Endothelial cell of umbilical vein (primary cell): ENCODE measurements at regions not wholly inside any gene's neighbourhood (a gene's known extent, or its start where the extent isn't known, plus 50 kb on each side); places are given as distances from the start of the nearest gene placed in this dataset.

Source experiments
- BruUV-seq: library from RNA; stranded (reverse); fragments of 400-500 nt; replicated peaks from 2 replicates; lab custom pipeline; 2021; lab: Mats Ljungman, UMichigan
- CTCF ChIA-PET: fragments of 300-600, 350-600 bp; sonication (Branson Sonifier 250); formaldehyde crosslinking; loops from one replicate; lab custom pipeline; 2021; ENCODE audit warnings: antibody characterized with exemption, inconsistent platforms; lab: Charles Lee
- POLR2A ChIA-PET: fragments of 300-600, 350-600 bp; sonication (Branson Sonifier 250); formaldehyde crosslinking; loops from one replicate; lab custom pipeline; 2021; ENCODE audit warnings: antibody characterized with exemption, inconsistent platforms; lab: Charles Lee
- DNase-seq: peaks from one replicate; pipeline ENCODE4 v3.0.0-alpha.2; 2011; ENCODE audit warnings: low read depth, low spot score
- FAIRE-seq: peaks from 2 replicates; lab custom pipeline; 2011; peaks lifted over from hg19 to GRCh38; lab: Jason Lieb, UNC
- H2AFZ ChIP-seq: 2 replicates; pipeline ENCODE4 v1.6.0; 2012; ENCODE audit warnings: low read depth, low read length, control low read depth, inconsistent platforms
- H3K27ac ChIP-seq: 2 replicates; pipeline ENCODE4 v1.5.1; 2011; ENCODE audit warnings: low read depth, mild to moderate bottlenecking, control low read depth, low read length, moderate library complexity; ENCODE audit not compliant: insufficient read depth
- H3K27me3 ChIP-seq, 2 experiments: 2 replicates each; pipeline versions ENCODE4 v1.6.0 to v1.6.1; 2011; ENCODE audit warnings: low read length in 2 of 2, mixed read lengths in 1 of 2; ENCODE audit not compliant: control insufficient read depth in 2 of 2, insufficient read depth in 2 of 2
- H3K36me3 ChIP-seq, 2 experiments: 2 replicates in 1 of 2; 3 replicates in 1 of 2; pipeline ENCODE4 v1.5.1; 2011; ENCODE audit warnings: low read length in 2 of 2, mild to moderate bottlenecking in 1 of 2, moderate library complexity in 1 of 2; ENCODE audit not compliant: control insufficient read depth in 2 of 2, insufficient read depth in 2 of 2; ENCODE audit errors: extremely low read depth in 1 of 2
- H3K4me1 ChIP-seq: 3 replicates; pipeline ENCODE4 v1.5.1; 2011; ENCODE audit warnings: mild to moderate bottlenecking, low read length; ENCODE audit not compliant: control insufficient read depth, insufficient read depth; ENCODE audit errors: extremely low read depth
- H3K4me2 ChIP-seq: 2 replicates; pipeline ENCODE4 v1.6.1; 2011; ENCODE audit warnings: low read length, control low read depth, mixed read lengths; ENCODE audit not compliant: insufficient read depth
- H3K4me3 ChIP-seq, 3 experiments: fragments of 200-600 bp in 1 of 3; sonication (generic), shearing (Covaris generic) in 1 of 3; replicated peaks in 1 of 3; 2 replicates each; pipeline ENCODE4 v1.5.1; 2011 to 2016; ENCODE audit warnings: control low read depth in 3 of 3, low read length in 3 of 3, mild to moderate bottlenecking in 2 of 3, inconsistent platforms in 1 of 3, low read depth in 1 of 3, moderate library complexity in 1 of 3; ENCODE audit not compliant: insufficient read depth in 1 of 3
- H3K79me2 ChIP-seq: 2 replicates; pipeline ENCODE4 v1.6.0; 2012; ENCODE audit warnings: low read length, inconsistent platforms; ENCODE audit not compliant: control insufficient read depth, insufficient read depth
- H3K9ac ChIP-seq: replicated peaks from 2 replicates; pipeline ENCODE3; 2011; ENCODE audit warnings: low read length, control low read depth; ENCODE audit not compliant: insufficient read depth; ENCODE audit errors: extremely low read depth
- H3K9me1 ChIP-seq: replicated peaks from 3 replicates; pipeline ENCODE4 v1.6.0; 2011; ENCODE audit warnings: mild to moderate bottlenecking, low read length; ENCODE audit not compliant: control insufficient read depth, insufficient read depth; ENCODE audit errors: extremely low read depth
- H3K9me3 ChIP-seq: replicated peaks from 2 replicates; pipeline ENCODE4 v1.5.1; 2012; ENCODE audit warnings: low read length, inconsistent platforms; ENCODE audit not compliant: control insufficient read depth, insufficient read depth
- H4K20me1 ChIP-seq: replicated peaks from 2 replicates; pipeline ENCODE3; 2011; ENCODE audit warnings: mild to moderate bottlenecking, low read length; ENCODE audit not compliant: control insufficient read depth, insufficient read depth; ENCODE audit errors: extremely low read depth
- EZH2 ChIP-seq: IDR thresholded peaks from 2 replicates; pipeline ENCODE4 v1.6.1; 2012; ENCODE audit warnings: borderline replicate concordance, low read depth, mild to moderate bottlenecking, moderate library complexity, low read length, inconsistent platforms; ENCODE audit not compliant: severe bottlenecking
- FOS ChIP-seq: IDR thresholded peaks from 2 replicates; pipeline ENCODE4 v1.6.1; 2011; ENCODE audit warnings: mild to moderate bottlenecking, low read length, moderate library complexity, borderline replicate concordance; ENCODE audit not compliant: insufficient read depth
- GATA2 ChIP-seq: IDR thresholded peaks from 2 replicates; pipeline ENCODE4 v1.7.0; 2011; ENCODE audit warnings: low read depth, mild to moderate bottlenecking, moderate library complexity, mixed read lengths, low read length; ENCODE audit not compliant: insufficient read length, insufficient read depth
- JUN ChIP-seq: IDR thresholded peaks from 2 replicates; pipeline ENCODE4 v1.6.1; 2011; ENCODE audit warnings: borderline replicate concordance, low read depth; ENCODE audit not compliant: insufficient read length, insufficient read depth
- MYC ChIP-seq: IDR thresholded peaks from one replicate; pipeline ENCODE4 v1.6.1; 2011; ENCODE audit warnings: mild to moderate bottlenecking, low read depth, low read length
- POLR2A ChIP-seq: IDR thresholded peaks from 2 replicates; pipeline ENCODE4 v1.6.1; 2012; ENCODE audit warnings: low read depth, mild to moderate bottlenecking, control low read depth, low read length
- POLR2AphosphoS5 ChIP-seq: IDR thresholded peaks from 2 replicates; pipeline ENCODE4 v1.6.1; 2012; ENCODE audit warnings: low read depth, mild to moderate bottlenecking, control low read depth, low read length, moderate library complexity; ENCODE audit not compliant: insufficient read depth
- dilution Hi-C: fragments of 300-500 bp; cut with MboI; formaldehyde crosslinking; loops from one replicate; pipeline ENCODE4 v1.15.0; 2019; ENCODE audit warnings: low sequenced_read_pairs; ENCODE audit not compliant: extremely low pct_ligation_motif_present
- intact Hi-C: fragments of 100-400 bp; cut with micrococcal nuclease; formaldehyde crosslinking; loops from one replicate; pipeline ENCODE4 v1.10.0; 2022
- TF ChIP-seq, protein P1 (sequence below), 2 donors: IDR thresholded peaks; 1 replicate in 1 of 2; 2 replicates in 1 of 2; pipeline ENCODE4 v1.5.1; 2011; ENCODE audit warnings: low read length in 2 of 2, mild to moderate bottlenecking in 2 of 2, moderate library complexity in 2 of 2, control low read depth in 1 of 2, inconsistent platforms in 1 of 2, low read depth in 1 of 2; ENCODE audit not compliant: insufficient read depth in 1 of 2; ENCODE audit errors: extremely low read depth in 1 of 2
- TF ChIP-seq, protein P2 (sequence below): IDR thresholded peaks from 2 replicates; pipeline ENCODE4 v1.6.1; 2011; ENCODE audit not compliant: insufficient read depth, insufficient read length

DNA sequence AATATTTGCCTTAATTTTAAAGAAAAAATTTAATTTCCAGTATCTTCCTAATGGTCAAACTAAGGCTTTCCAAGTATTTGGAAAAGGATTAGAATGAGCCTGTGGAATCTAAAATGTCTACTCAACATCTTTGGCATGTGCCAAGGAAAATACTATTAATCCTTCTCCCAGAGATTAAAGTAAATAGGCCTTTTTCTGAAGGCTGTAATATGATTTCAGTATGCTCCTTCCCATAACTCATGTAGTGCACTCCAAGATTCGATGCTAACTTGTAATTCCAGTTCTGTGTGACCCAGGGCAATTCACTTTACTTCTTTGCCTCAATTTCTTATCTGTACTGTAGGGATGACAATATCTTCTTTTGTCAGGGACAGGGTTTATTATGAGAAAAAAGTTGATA, 196.9 kb downstream of the ZIC5 start:
- H4K20me1 ChIP-seq = no peaks in the 10 kb centered on the region
- DNase-seq (no peak), FAIRE-seq (no peak)
- no peak overlapping the region for H3K27ac ChIP-seq
- H3K79me2 ChIP-seq = no peaks in the 10 kb centered on the region
- no peak overlapping the region for H3K4me3 ChIP-seq
- ChIA-PET POLR2A (no interaction called here), CTCF (no interaction called here)
- H3K9me1 ChIP-seq = no peaks in the 10 kb centered on the region
- no peaks in the 10 kb centered on the region for H3K27me3 ChIP-seq
- no peak overlapping the region for H2AFZ ChIP-seq
- H3K4me1 ChIP-seq = no peaks in the 10 kb centered on the region
- BruUV-seq = no TSS peak
- intact Hi-C loops (no loop called here), dilution Hi-C loops (no loop called here)
- H3K9ac ChIP-seq = no peak overlapping the region
- no peaks in the 10 kb centered on the region for H3K36me3 ChIP-seq
- no peak for TF ChIP-seq EZH2
- TF ChIP-seq POLR2A = no peak
- no peak for TF ChIP-seq GATA2
- TF ChIP-seq, protein P1, sequence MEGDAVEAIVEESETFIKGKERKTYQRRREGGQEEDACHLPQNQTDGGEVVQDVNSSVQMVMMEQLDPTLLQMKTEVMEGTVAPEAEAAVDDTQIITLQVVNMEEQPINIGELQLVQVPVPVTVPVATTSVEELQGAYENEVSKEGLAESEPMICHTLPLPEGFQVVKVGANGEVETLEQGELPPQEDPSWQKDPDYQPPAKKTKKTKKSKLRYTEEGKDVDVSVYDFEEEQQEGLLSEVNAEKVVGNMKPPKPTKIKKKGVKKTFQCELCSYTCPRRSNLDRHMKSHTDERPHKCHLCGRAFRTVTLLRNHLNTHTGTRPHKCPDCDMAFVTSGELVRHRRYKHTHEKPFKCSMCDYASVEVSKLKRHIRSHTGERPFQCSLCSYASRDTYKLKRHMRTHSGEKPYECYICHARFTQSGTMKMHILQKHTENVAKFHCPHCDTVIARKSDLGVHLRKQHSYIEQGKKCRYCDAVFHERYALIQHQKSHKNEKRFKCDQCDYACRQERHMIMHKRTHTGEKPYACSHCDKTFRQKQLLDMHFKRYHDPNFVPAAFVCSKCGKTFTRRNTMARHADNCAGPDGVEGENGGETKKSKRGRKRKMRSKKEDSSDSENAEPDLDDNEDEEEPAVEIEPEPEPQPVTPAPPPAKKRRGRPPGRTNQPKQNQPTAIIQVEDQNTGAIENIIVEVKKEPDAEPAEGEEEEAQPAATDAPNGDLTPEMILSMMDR (IDR thresholded peaks at IDR 0.05; ENCODE audit: extremely low read depth in 1 of 2, insufficient read depth in 1 of 2, low read depth in 1 of 2, low read length in 2 of 2) = no peak
- no peak for TF ChIP-seq POLR2AphosphoS5
- no peak for TF ChIP-seq JUN
- no peak for TF ChIP-seq FOS
- TF ChIP-seq MYC = no peak
- TF ChIP-seq, protein P2, sequence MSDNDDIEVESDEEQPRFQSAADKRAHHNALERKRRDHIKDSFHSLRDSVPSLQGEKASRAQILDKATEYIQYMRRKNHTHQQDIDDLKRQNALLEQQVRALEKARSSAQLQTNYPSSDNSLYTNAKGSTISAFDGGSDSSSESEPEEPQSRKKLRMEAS = no peak
- H3K9me3 ChIP-seq = no peaks in the 10 kb centered on the region
- no peak overlapping the region for H3K4me2 ChIP-seq
